HepG2 (cell line): ENCODE measurements at regions not wholly inside any gene's neighbourhood (a gene's known extent, or its start where the extent isn't known, plus 50 kb on each side); places are given as distances from the start of the nearest gene placed in this dataset.

Experiments
- ASH2L ChIP-seq: fragments of 300-600, 200-600 bp; sonication (generic); IDR thresholded peaks from 2 replicates; pipeline ENCODE4 v1.7.0; 2017; ENCODE audit warnings: low read depth, mild to moderate bottlenecking, moderate library complexity, mixed read lengths, low read length; ENCODE audit not compliant: insufficient read length
- KLF16 ChIP-seq, 2 experiments: sonication (generic) in 1 of 2; formaldehyde crosslinking in 1 of 2; IDR thresholded peaks; 2 replicates each; pipeline versions ENCODE4 v1.6.1 to v1.8.0; 2016 to 2023; ENCODE audit warnings: missing genetic modification reagents in 2 of 2, missing compliant biosample characterization in 1 of 2
- MLX ChIP-seq: IDR thresholded peaks from 2 replicates; pipeline ENCODE4 v1.6.1; 2016
- MTA1 ChIP-seq: sonication (generic); formaldehyde crosslinking; IDR thresholded peaks from 2 replicates; pipeline ENCODE4 v1.4.0; 2020; ENCODE audit warnings: missing genetic modification reagents, mild to moderate bottlenecking, borderline replicate concordance
- RNF2 ChIP-seq: fragments of 450-650 bp; conservative IDR thresholded peaks from 2 replicates; pipeline ENCODE4 v1.6.1; 2016; ENCODE audit warnings: low read depth
- SOX6 ChIP-seq, 2 experiments: fragments of 450-650 bp in 1 of 2; sonication (generic) in 1 of 2; formaldehyde crosslinking in 1 of 2; IDR thresholded peaks; 2 replicates each; pipeline versions ENCODE4 v1.4.0 to v1.6.1; 2017 to 2020; ENCODE audit warnings: antibody characterized with exemption in 1 of 2, mild to moderate bottlenecking in 1 of 2, missing genetic modification reagents in 1 of 2
- ZBTB3 ChIP-seq: sonication (generic); formaldehyde crosslinking; IDR thresholded peaks from 2 replicates; pipeline ENCODE4 v1.4.0; 2020; ENCODE audit warnings: low read depth, mild to moderate bottlenecking, moderate library complexity, missing genetic modification reagents, borderline replicate concordance
- ZNF564 ChIP-seq: sonication (generic); formaldehyde crosslinking; IDR thresholded peaks from 2 replicates; pipeline ENCODE4 v1.8.1; 2023; ENCODE audit warnings: mild to moderate bottlenecking, missing genetic modification reagents
- ZNF780A ChIP-seq: sonication (generic); formaldehyde crosslinking; IDR thresholded peaks from 2 replicates; pipeline ENCODE4 v1.8.0; 2022; ENCODE audit warnings: mild to moderate bottlenecking, missing genetic modification reagents, moderate library complexity
- TF ChIP-seq, protein P1 (sequence below): sonication (generic); formaldehyde crosslinking; IDR thresholded peaks from 2 replicates; pipeline ENCODE4 v1.5.0; 2020; ENCODE audit warnings: mild to moderate bottlenecking, missing genetic modification reagents, moderate library complexity

- TF ChIP-seq ASH2L = no peak
- no peak for TF ChIP-seq KLF16 (CRISPR knock-in tag; IDR thresholded peaks at IDR 0.05)
- no peak for TF ChIP-seq ZNF780A (CRISPR knock-in tag)
- TF ChIP-seq SOX6 (IDR thresholded peaks at IDR 0.05) = no peak
- no peak for TF ChIP-seq SOX6 (CRISPR knock-in tag; IDR thresholded peaks at IDR 0.05)
- TF ChIP-seq, protein P1, sequence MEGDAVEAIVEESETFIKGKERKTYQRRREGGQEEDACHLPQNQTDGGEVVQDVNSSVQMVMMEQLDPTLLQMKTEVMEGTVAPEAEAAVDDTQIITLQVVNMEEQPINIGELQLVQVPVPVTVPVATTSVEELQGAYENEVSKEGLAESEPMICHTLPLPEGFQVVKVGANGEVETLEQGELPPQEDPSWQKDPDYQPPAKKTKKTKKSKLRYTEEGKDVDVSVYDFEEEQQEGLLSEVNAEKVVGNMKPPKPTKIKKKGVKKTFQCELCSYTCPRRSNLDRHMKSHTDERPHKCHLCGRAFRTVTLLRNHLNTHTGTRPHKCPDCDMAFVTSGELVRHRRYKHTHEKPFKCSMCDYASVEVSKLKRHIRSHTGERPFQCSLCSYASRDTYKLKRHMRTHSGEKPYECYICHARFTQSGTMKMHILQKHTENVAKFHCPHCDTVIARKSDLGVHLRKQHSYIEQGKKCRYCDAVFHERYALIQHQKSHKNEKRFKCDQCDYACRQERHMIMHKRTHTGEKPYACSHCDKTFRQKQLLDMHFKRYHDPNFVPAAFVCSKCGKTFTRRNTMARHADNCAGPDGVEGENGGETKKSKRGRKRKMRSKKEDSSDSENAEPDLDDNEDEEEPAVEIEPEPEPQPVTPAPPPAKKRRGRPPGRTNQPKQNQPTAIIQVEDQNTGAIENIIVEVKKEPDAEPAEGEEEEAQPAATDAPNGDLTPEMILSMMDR = no peak
- no peak for TF ChIP-seq ZBTB3 (CRISPR knock-in tag)
- TF ChIP-seq RNF2 = no peak
- TF ChIP-seq MTA1 (CRISPR knock-in tag) = no peak
- TF ChIP-seq ZNF564 (CRISPR knock-in tag) = no peak
- no peak for TF ChIP-seq MLX
These were observed 105.2 kb upstream of the NOCT start for GRCh38 chr4:138910195-138910913.
